Mesothelial cell of epicardium (in vitro differentiated cells): ENCODE measurements at regions not wholly inside any gene's neighbourhood (a gene's known extent, or its start where the extent isn't known, plus 50 kb on each side); places are given as distances from the start of the nearest gene placed in this dataset.

ENCODE experiments used
- DNase-seq, 2 experiments: peaks; one replicate each; pipeline ENCODE4 v3.0.0; 2021; ENCODE audit warnings: low spot score in 2 of 2; ENCODE audit not compliant: unreplicated experiment in 2 of 2
- H3K27ac Mint-ChIP-seq: 2 replicates; pipeline ENCODE4 v1.8.0; 2021; ENCODE audit warnings: mixed read lengths
- H3K27me3 Mint-ChIP-seq: 2 replicates; pipeline ENCODE4 v1.8.0; 2021; ENCODE audit warnings: low read depth, mixed read lengths
- H3K36me3 Mint-ChIP-seq: 2 replicates; pipeline ENCODE4 v1.8.0; 2021; ENCODE audit warnings: mixed read lengths
- H3K4me1 Mint-ChIP-seq: 2 replicates; pipeline ENCODE4 v1.8.0; 2021; ENCODE audit warnings: mixed read lengths
- H3K4me3 Mint-ChIP-seq: 2 replicates; pipeline ENCODE4 v1.8.0; 2021; ENCODE audit warnings: mild to moderate bottlenecking, moderate library complexity, mixed read lengths
- H3K9me3 Mint-ChIP-seq: 2 replicates; pipeline ENCODE4 v1.8.0; 2021; ENCODE audit warnings: mixed read lengths
- TF ChIP-seq, protein P1 (sequence below): fragments of 200-600 bp; sonication (generic); IDR thresholded peaks from one replicate; pipeline ENCODE4 v1.5.0; 2021; ENCODE audit warnings: antibody characterized with exemption; ENCODE audit not compliant: unreplicated experiment

DNA sequence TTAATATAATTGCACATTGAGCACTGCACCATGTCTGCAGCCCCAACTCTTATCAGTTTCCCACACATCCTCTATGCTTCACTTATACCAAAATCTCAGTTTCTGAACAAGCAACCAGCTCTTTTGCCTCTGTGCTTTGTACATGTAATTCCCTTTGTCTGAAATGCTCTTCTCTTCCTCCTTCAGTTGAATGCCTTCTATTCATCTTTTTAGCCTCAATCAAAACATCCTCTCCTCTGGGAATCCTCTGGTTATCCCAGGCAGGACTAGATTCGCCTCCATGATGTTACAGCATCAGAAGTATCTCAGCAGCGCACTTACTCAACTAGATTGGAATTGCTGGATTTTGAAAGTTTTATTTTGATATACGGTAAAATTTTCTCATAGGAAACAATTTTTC is 143.3 kb downstream of the GAS1 start:
- peaks cover 10% of the 10 kb centered on the region for H3K4me1 Mint-ChIP-seq
- no peak overlapping the region for H3K4me3 Mint-ChIP-seq
- H3K27ac Mint-ChIP-seq: no peak overlapping the region
- H3K9me3 Mint-ChIP-seq: peaks cover 7% of the 10 kb centered on the region
- TF ChIP-seq, protein P1, sequence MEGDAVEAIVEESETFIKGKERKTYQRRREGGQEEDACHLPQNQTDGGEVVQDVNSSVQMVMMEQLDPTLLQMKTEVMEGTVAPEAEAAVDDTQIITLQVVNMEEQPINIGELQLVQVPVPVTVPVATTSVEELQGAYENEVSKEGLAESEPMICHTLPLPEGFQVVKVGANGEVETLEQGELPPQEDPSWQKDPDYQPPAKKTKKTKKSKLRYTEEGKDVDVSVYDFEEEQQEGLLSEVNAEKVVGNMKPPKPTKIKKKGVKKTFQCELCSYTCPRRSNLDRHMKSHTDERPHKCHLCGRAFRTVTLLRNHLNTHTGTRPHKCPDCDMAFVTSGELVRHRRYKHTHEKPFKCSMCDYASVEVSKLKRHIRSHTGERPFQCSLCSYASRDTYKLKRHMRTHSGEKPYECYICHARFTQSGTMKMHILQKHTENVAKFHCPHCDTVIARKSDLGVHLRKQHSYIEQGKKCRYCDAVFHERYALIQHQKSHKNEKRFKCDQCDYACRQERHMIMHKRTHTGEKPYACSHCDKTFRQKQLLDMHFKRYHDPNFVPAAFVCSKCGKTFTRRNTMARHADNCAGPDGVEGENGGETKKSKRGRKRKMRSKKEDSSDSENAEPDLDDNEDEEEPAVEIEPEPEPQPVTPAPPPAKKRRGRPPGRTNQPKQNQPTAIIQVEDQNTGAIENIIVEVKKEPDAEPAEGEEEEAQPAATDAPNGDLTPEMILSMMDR: no peak
- H3K27me3 Mint-ChIP-seq: no peaks in the 10 kb centered on the region
- no peaks in the 10 kb centered on the region for H3K36me3 Mint-ChIP-seq
- no peak for DNase-seq

DNA sequence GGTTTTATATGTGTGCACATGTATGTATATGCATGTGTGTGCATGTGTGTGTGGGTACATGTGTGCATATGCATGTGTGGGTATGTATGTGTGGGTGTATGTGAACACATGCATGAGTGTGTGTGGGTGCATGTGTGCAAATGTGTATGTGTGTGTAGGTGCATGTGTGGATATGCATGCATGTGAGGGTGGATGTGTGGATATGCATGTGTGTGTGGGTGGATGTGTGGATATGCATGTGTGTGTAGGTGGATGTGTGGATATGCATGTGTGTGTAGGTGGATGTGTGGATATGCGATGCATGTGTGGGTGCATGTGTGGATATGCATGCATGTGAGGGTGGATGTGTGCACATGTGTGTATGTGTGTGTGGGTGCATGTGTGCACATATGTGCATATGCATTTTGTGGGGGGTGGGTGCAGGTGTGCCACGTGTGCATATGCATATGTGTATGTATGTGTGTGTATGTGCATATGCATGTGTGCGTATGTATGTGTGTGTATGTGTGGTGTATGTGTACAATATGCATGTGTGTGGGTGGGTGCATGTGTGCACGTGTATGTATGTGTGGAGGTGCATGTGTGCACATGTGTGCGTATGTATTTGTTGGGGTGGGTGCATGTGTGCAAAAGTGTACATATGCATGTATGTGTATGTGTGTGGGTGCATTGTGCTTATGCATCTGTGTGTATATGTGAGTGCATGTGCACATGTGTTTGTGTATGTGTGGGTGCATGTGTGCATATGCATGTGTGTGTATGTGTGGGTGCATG is 144.2 kb downstream of the GAS1 start:
- peaks cover 7% of the 10 kb centered on the region for H3K9me3 Mint-ChIP-seq
- TF ChIP-seq, protein P1: no peak
- no peaks in the 10 kb centered on the region for H3K36me3 Mint-ChIP-seq
- H3K27me3 Mint-ChIP-seq: no peaks in the 10 kb centered on the region
- DNase-seq: no peak
- H3K4me1 Mint-ChIP-seq: peaks cover 11% of the 10 kb centered on the region
- no peak overlapping the region for H3K27ac Mint-ChIP-seq
- H3K4me3 Mint-ChIP-seq: no peak overlapping the region

DNA sequence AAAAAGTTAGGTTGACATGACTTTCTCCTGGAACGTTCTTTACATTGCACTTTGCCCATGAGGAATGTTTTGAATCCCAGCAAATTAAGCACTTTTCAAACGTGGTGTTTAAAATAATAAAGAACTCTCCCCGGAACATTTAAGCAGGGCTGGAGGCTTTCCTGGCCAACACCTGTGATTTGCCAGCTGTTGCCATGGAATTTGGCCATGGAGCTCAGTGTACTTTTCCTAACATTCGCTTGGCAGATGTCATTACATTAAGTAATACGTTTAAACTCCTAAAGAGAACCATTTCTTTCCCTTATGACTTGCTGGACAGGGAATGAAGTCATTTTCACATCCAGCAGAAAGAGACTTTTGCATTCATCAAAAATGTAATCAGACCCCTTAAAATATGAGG is 146.1 kb downstream of the GAS1 start:
- no peak overlapping the region for H3K4me3 Mint-ChIP-seq
- no peaks in the 10 kb centered on the region for H3K36me3 Mint-ChIP-seq
- no peak overlapping the region for H3K27ac Mint-ChIP-seq
- TF ChIP-seq, protein P1: no peak
- H3K9me3 Mint-ChIP-seq: peaks cover 7% of the 10 kb centered on the region
- DNase-seq: no peak
- no peaks in the 10 kb centered on the region for H3K27me3 Mint-ChIP-seq
- peaks cover 23% of the 10 kb centered on the region for H3K4me1 Mint-ChIP-seq

DNA sequence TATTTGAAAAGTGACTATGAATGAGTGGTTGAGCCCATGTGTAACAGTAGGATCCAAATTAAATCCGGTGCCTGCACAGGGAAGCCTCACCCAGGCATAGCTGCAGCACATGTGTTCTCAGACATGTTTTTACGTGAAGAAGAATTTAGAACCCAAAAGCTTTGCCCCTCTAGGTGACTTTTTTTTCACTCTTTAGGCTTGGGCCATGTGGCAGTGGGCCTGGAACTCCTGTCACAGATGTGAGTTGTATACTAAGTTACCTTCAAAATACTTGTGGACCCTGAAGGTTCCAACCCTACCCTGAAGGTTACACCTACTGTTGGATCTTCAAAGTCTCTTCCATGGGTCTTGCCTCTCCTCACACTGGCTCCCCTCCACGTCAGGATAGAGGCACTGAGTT is 146.6 kb downstream of the GAS1 start:
- Mint-ChIP-seq H3K4me1 (peaks cover 28% of the 10 kb centered on the region), H3K4me3 (no peak overlapping the region), H3K27me3 (no peaks in the 10 kb centered on the region), H3K27ac (no peak overlapping the region), H3K36me3 (no peaks in the 10 kb centered on the region), H3K9me3 (peaks cover 7% of the 10 kb centered on the region)
- TF ChIP-seq, protein P1: no peak
- DNase-seq: no peak

DNA sequence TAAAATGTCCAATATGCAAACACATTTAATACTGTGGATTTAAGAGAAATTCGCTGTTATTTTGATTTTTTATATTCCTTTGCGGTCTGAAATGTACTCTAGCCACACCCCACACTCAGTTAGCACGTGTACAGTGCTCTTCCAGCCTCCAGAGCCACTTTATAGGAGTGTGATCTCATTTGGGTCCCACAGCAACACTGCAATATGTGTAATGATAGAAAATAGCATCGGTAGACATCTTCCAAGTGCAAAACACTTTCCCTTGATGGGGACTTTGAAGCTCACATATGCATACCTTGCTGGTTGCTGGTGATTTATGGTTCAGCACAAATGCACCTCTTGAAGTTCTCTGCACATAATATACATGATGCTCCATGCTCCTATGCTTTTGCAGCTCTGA is 148.3 kb downstream of the GAS1 start:
- H3K36me3 Mint-ChIP-seq: no peaks in the 10 kb centered on the region
- no peak overlapping the region for H3K4me3 Mint-ChIP-seq
- no peak overlapping the region for H3K27ac Mint-ChIP-seq
- peaks cover 7% of the 10 kb centered on the region for H3K9me3 Mint-ChIP-seq
- no peaks in the 10 kb centered on the region for H3K27me3 Mint-ChIP-seq
- TF ChIP-seq, protein P1: no peak
- DNase-seq: no peak
- H3K4me1 Mint-ChIP-seq: peaks cover 45% of the 10 kb centered on the region
